Endothelial cell of umbilical vein (primary cell): ENCODE measurements at regions not wholly inside any gene's neighbourhood (a gene's known extent, or its start where the extent isn't known, plus 50 kb on each side); places are given as distances from the start of the nearest gene placed in this dataset.

Experiments used
- BruUV-seq: library from RNA; stranded (reverse); fragments of 400-500 nt; replicated peaks from 2 replicates; lab custom pipeline; 2021; lab: Mats Ljungman, UMichigan
- CTCF ChIA-PET: fragments of 300-600, 350-600 bp; sonication (Branson Sonifier 250); formaldehyde crosslinking; loops from one replicate; lab custom pipeline; 2021; ENCODE audit warnings: antibody characterized with exemption, inconsistent platforms; lab: Charles Lee
- POLR2A ChIA-PET: fragments of 300-600, 350-600 bp; sonication (Branson Sonifier 250); formaldehyde crosslinking; loops from one replicate; lab custom pipeline; 2021; ENCODE audit warnings: antibody characterized with exemption, inconsistent platforms; lab: Charles Lee
- DNase-seq: peaks from one replicate; pipeline ENCODE4 v3.0.0-alpha.2; 2011; ENCODE audit warnings: low read depth, low spot score
- FAIRE-seq: peaks from 2 replicates; lab custom pipeline; 2011; peaks lifted over from hg19 to GRCh38; lab: Jason Lieb, UNC
- H2AFZ ChIP-seq: 2 replicates; pipeline ENCODE4 v1.6.0; 2012; ENCODE audit warnings: low read depth, low read length, control low read depth, inconsistent platforms
- H3K27ac ChIP-seq: 2 replicates; pipeline ENCODE4 v1.5.1; 2011; ENCODE audit warnings: low read depth, mild to moderate bottlenecking, control low read depth, low read length, moderate library complexity; ENCODE audit not compliant: insufficient read depth
- H3K27me3 ChIP-seq, 2 experiments: 2 replicates each; pipeline versions ENCODE4 v1.6.0 to v1.6.1; 2011; ENCODE audit warnings: low read length in 2 of 2, mixed read lengths in 1 of 2; ENCODE audit not compliant: control insufficient read depth in 2 of 2, insufficient read depth in 2 of 2
- H3K36me3 ChIP-seq, 2 experiments: 2 replicates in 1 of 2; 3 replicates in 1 of 2; pipeline ENCODE4 v1.5.1; 2011; ENCODE audit warnings: low read length in 2 of 2, mild to moderate bottlenecking in 1 of 2, moderate library complexity in 1 of 2; ENCODE audit not compliant: control insufficient read depth in 2 of 2, insufficient read depth in 2 of 2; ENCODE audit errors: extremely low read depth in 1 of 2
- H3K4me1 ChIP-seq: 3 replicates; pipeline ENCODE4 v1.5.1; 2011; ENCODE audit warnings: mild to moderate bottlenecking, low read length; ENCODE audit not compliant: control insufficient read depth, insufficient read depth; ENCODE audit errors: extremely low read depth
- H3K4me2 ChIP-seq: 2 replicates; pipeline ENCODE4 v1.6.1; 2011; ENCODE audit warnings: low read length, control low read depth, mixed read lengths; ENCODE audit not compliant: insufficient read depth
- H3K4me3 ChIP-seq, 3 experiments: fragments of 200-600 bp in 1 of 3; sonication (generic), shearing (Covaris generic) in 1 of 3; replicated peaks in 1 of 3; 2 replicates each; pipeline ENCODE4 v1.5.1; 2011 to 2016; ENCODE audit warnings: control low read depth in 3 of 3, low read length in 3 of 3, mild to moderate bottlenecking in 2 of 3, inconsistent platforms in 1 of 3, low read depth in 1 of 3, moderate library complexity in 1 of 3; ENCODE audit not compliant: insufficient read depth in 1 of 3
- H3K79me2 ChIP-seq: 2 replicates; pipeline ENCODE4 v1.6.0; 2012; ENCODE audit warnings: low read length, inconsistent platforms; ENCODE audit not compliant: control insufficient read depth, insufficient read depth
- H3K9ac ChIP-seq: replicated peaks from 2 replicates; pipeline ENCODE3; 2011; ENCODE audit warnings: low read length, control low read depth; ENCODE audit not compliant: insufficient read depth; ENCODE audit errors: extremely low read depth
- H3K9me1 ChIP-seq: replicated peaks from 3 replicates; pipeline ENCODE4 v1.6.0; 2011; ENCODE audit warnings: mild to moderate bottlenecking, low read length; ENCODE audit not compliant: control insufficient read depth, insufficient read depth; ENCODE audit errors: extremely low read depth
- H3K9me3 ChIP-seq: replicated peaks from 2 replicates; pipeline ENCODE4 v1.5.1; 2012; ENCODE audit warnings: low read length, inconsistent platforms; ENCODE audit not compliant: control insufficient read depth, insufficient read depth
- H4K20me1 ChIP-seq: replicated peaks from 2 replicates; pipeline ENCODE3; 2011; ENCODE audit warnings: mild to moderate bottlenecking, low read length; ENCODE audit not compliant: control insufficient read depth, insufficient read depth; ENCODE audit errors: extremely low read depth
- CTCF ChIP-seq, 2 donors: IDR thresholded peaks; 1 replicate in 1 of 2; 2 replicates in 1 of 2; pipeline ENCODE4 v1.5.1; 2011; ENCODE audit warnings: low read length in 2 of 2, mild to moderate bottlenecking in 2 of 2, moderate library complexity in 2 of 2, control low read depth in 1 of 2, inconsistent platforms in 1 of 2, low read depth in 1 of 2; ENCODE audit not compliant: insufficient read depth in 1 of 2; ENCODE audit errors: extremely low read depth in 1 of 2
- EZH2 ChIP-seq: IDR thresholded peaks from 2 replicates; pipeline ENCODE4 v1.6.1; 2012; ENCODE audit warnings: borderline replicate concordance, low read depth, mild to moderate bottlenecking, moderate library complexity, low read length, inconsistent platforms; ENCODE audit not compliant: severe bottlenecking
- GATA2 ChIP-seq: IDR thresholded peaks from 2 replicates; pipeline ENCODE4 v1.7.0; 2011; ENCODE audit warnings: low read depth, mild to moderate bottlenecking, moderate library complexity, mixed read lengths, low read length; ENCODE audit not compliant: insufficient read length, insufficient read depth
- JUN ChIP-seq: IDR thresholded peaks from 2 replicates; pipeline ENCODE4 v1.6.1; 2011; ENCODE audit warnings: borderline replicate concordance, low read depth; ENCODE audit not compliant: insufficient read length, insufficient read depth
- MYC ChIP-seq: IDR thresholded peaks from one replicate; pipeline ENCODE4 v1.6.1; 2011; ENCODE audit warnings: mild to moderate bottlenecking, low read depth, low read length
- POLR2A ChIP-seq: IDR thresholded peaks from 2 replicates; pipeline ENCODE4 v1.6.1; 2012; ENCODE audit warnings: low read depth, mild to moderate bottlenecking, control low read depth, low read length
- POLR2AphosphoS5 ChIP-seq: IDR thresholded peaks from 2 replicates; pipeline ENCODE4 v1.6.1; 2012; ENCODE audit warnings: low read depth, mild to moderate bottlenecking, control low read depth, low read length, moderate library complexity; ENCODE audit not compliant: insufficient read depth
- dilution Hi-C: fragments of 300-500 bp; cut with MboI; formaldehyde crosslinking; loops from one replicate; pipeline ENCODE4 v1.15.0; 2019; ENCODE audit warnings: low sequenced_read_pairs; ENCODE audit not compliant: extremely low pct_ligation_motif_present
- intact Hi-C: fragments of 100-400 bp; cut with micrococcal nuclease; formaldehyde crosslinking; loops from one replicate; pipeline ENCODE4 v1.10.0; 2022
- TF ChIP-seq, protein P1 (sequence below): IDR thresholded peaks from 2 replicates; pipeline ENCODE4 v1.6.1; 2011; ENCODE audit not compliant: insufficient read depth, insufficient read length

GRCh38 chr7:113370910-113371309 lies 252.6 kb upstream of the SMIM30 start:
- Histone ChIP-seq H3K27me3 (no peaks in the 10 kb centered on the region), H2AFZ (no peak overlapping the region), H3K4me2 (no peak overlapping the region), H3K79me2 (no peaks in the 10 kb centered on the region), H3K9me1 (no peaks in the 10 kb centered on the region), H3K9ac (no peak overlapping the region), H3K4me3 (no peak overlapping the region), H3K9me3 (no peaks in the 10 kb centered on the region), H3K36me3 (no peaks in the 10 kb centered on the region), H3K4me1 (no peaks in the 10 kb centered on the region), H4K20me1 (no peaks in the 10 kb centered on the region), H3K27ac (no peak overlapping the region)
- FAIRE-seq (no peak), DNase-seq (no peak)
- TF ChIP-seq MYC (no peak), CTCF (IDR thresholded peaks at IDR 0.05; ENCODE audit: extremely low read depth in 1 of 2, insufficient read depth in 1 of 2, low read depth in 1 of 2, low read length in 2 of 2) (no peak), POLR2AphosphoS5 (no peak), EZH2 (no peak), JUN (no peak), GATA2 (no peak), POLR2A (no peak)
- TF ChIP-seq, protein P1, sequence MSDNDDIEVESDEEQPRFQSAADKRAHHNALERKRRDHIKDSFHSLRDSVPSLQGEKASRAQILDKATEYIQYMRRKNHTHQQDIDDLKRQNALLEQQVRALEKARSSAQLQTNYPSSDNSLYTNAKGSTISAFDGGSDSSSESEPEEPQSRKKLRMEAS, result no peak
- ChIA-PET CTCF (no interaction called here), POLR2A (no interaction called here)
- intact Hi-C loops (no loop called here), dilution Hi-C loops (no loop called here)
- BruUV-seq, result no TSS peak
